Hematopoietic multipotent progenitor cell treated with erythropoietin and hydrocortisone succinate and interleukin-3 and kit ligand, for 6 days (in vitro differentiated cells): ENCODE measurements at regions not wholly inside any gene's neighbourhood (a gene's known extent, or its start where the extent isn't known, plus 50 kb on each side); places are given as distances from the start of the nearest gene placed in this dataset.
"Not testable (repeated sequence)": the region's sequence is repeated elsewhere in the genome, so short reads cannot be mapped to it uniquely, and the experiment has no call there.

Experiments used
- DNase-seq: peaks from one replicate; pipeline ENCODE4 v3.0.0-alpha.2; 2015

- no peak for DNase-seq
Observed at GRCh38 chr10:2414039-2414438, 653.3 kb upstream of the PFKP start.

GRCh38 chr10:2410049-2410448 is 657.3 kb upstream of the PFKP start:
- DNase-seq: no peak

- DNase-seq: no peak
Observed at GRCh38 chr10:2401459-2401858, 664.1 kb upstream of the ADARB2 start.

- no peak for DNase-seq
Observed at GRCh38 chr10:2399482-2399881, 662.2 kb upstream of the ADARB2 start.

GRCh38 chr10:2392145-2392812 is 655.0 kb upstream of the ADARB2 start:
- no peak for DNase-seq

- DNase-seq: no peak
Observed at GRCh38 chr10:2387672-2388071, 650.3 kb upstream of the ADARB2 start.

- DNase-seq: no peak
Observed at GRCh38 chr10:2387261-2387660, 649.9 kb upstream of the ADARB2 start.

- DNase-seq: no peak
Observed at GRCh38 chr10:2380218-2380617, 642.9 kb upstream of the ADARB2 start.

GRCh38 chr10:2367083-2367482 is 629.8 kb upstream of the ADARB2 start:
- no peak for DNase-seq

- DNase-seq: no peak
Observed at GRCh38 chr10:2366264-2366931, 629.1 kb upstream of the ADARB2 start.

- no peak for DNase-seq
Observed at GRCh38 chr10:2362331-2362730, 625.0 kb upstream of the ADARB2 start.

- DNase-seq: no peak
Observed at GRCh38 chr10:2358586-2358985, 621.3 kb upstream of the ADARB2 start.

- DNase-seq: no peak
Observed at GRCh38 chr10:2356670-2357069, 619.3 kb upstream of the ADARB2 start.

GRCh38 chr10:2351566-2351965 is 614.2 kb upstream of the ADARB2 start:
- DNase-seq: no peak

- no peak for DNase-seq
Observed at GRCh38 chr10:2342206-2342605, 604.9 kb upstream of the ADARB2 start.

- DNase-seq: no peak
Observed at GRCh38 chr10:2340831-2341647, 603.7 kb upstream of the ADARB2 start.

GRCh38 chr10:2335626-2336025 is 598.3 kb upstream of the ADARB2 start:
- DNase-seq: no peak

- no peak for DNase-seq
Observed at GRCh38 chr10:2334575-2334974, 597.2 kb upstream of the ADARB2 start.

GRCh38 chr10:2329082-2329481 is 591.8 kb upstream of the ADARB2 start:
- no peak for DNase-seq

GRCh38 chr10:2326411-2326810 is 589.1 kb upstream of the ADARB2 start:
- no peak for DNase-seq

- not testable (repeated sequence) for DNase-seq
Observed at GRCh38 chr10:2315045-2315485, 577.7 kb upstream of the ADARB2 start.

- no peak for DNase-seq
Observed at GRCh38 chr10:2306081-2306480, 568.8 kb upstream of the ADARB2 start.

- no peak for DNase-seq
Observed at GRCh38 chr10:2303169-2303568, 565.8 kb upstream of the ADARB2 start.

- no peak for DNase-seq
Observed at GRCh38 chr10:2301227-2301626, 563.9 kb upstream of the ADARB2 start.
